HFF-Myc (cell line): ENCODE measurements at regions not wholly inside any gene's neighbourhood (a gene's known extent, or its start where the extent isn't known, plus 50 kb on each side); places are given as distances from the start of the nearest gene placed in this dataset.

Experiments used
- DNase-seq: peaks from one replicate; pipeline ENCODE4 v3.0.0-alpha.2; 2011; ENCODE audit warnings: low read depth; ENCODE audit errors: extremely low read depth
- H3K4me3 ChIP-seq: replicated peaks from 2 replicates; pipeline ENCODE4 v1.5.1; 2011; ENCODE audit warnings: low read depth, mild to moderate bottlenecking, control low read depth, low read length
- TF ChIP-seq, protein P1 (sequence below): IDR thresholded peaks from 2 replicates; pipeline ENCODE4 v1.5.1; 2012; ENCODE audit warnings: mild to moderate bottlenecking, low read depth, low read length, control low read depth; ENCODE audit errors: missing control alignments

DNA sequence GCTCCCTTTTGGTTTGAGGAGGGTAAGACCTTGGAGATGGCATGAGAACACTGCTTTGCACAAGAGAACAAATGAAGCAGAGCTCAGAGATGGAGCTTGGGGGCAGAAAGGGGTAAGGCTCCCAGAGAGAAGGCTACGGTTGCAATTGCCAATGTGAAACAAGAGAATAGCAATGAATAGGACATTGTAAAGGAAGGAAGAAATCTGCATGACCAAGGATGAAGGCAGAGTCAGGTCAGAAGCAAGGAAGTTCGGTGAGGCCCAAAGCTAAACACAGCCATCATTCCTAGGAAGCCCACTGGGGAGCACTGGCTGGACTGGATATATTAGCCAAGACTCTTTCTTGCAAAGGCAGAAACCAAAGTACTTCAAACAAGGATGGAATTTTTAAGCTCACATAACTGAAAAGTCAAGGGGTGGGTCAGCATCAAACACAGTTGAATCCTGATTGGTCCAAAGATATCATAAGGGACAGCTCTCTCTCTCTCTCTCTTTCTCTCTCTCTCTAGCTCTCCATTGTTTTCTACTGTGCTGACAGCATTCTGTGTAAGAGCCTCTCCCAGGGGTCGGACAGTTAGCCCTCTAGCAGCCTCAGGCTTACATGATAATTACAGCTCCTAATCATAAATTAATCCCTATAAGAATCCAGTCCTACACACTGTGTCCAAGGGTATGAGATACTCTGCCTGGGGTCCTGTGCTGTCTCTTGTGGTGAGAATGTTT is 484.3 kb downstream of the SOX6 start:
- H3K4me3 ChIP-seq = no peak overlapping the region
- TF ChIP-seq, protein P1, sequence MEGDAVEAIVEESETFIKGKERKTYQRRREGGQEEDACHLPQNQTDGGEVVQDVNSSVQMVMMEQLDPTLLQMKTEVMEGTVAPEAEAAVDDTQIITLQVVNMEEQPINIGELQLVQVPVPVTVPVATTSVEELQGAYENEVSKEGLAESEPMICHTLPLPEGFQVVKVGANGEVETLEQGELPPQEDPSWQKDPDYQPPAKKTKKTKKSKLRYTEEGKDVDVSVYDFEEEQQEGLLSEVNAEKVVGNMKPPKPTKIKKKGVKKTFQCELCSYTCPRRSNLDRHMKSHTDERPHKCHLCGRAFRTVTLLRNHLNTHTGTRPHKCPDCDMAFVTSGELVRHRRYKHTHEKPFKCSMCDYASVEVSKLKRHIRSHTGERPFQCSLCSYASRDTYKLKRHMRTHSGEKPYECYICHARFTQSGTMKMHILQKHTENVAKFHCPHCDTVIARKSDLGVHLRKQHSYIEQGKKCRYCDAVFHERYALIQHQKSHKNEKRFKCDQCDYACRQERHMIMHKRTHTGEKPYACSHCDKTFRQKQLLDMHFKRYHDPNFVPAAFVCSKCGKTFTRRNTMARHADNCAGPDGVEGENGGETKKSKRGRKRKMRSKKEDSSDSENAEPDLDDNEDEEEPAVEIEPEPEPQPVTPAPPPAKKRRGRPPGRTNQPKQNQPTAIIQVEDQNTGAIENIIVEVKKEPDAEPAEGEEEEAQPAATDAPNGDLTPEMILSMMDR = no peak
- DNase-seq = no peak

DNA sequence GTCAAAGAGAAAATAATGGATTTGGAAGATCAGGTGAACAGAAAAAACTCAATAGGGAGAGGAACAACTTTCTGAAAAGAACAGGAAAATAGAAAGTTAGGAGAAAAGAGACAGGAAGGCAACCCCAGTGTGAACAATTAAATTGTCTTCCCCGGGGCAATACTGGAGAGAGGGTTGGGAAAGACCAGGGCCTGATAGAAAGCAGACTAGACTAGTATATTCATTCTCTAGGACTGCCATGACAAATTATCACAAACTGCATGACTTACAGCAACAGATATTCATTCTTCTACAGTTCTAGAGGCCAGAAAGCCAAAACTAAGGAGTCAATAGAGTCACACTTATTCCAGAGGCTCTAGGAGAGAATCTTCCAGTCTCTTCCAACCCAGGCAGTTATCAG is 482.8 kb downstream of the SOX6 start:
- no peak overlapping the region for H3K4me3 ChIP-seq
- DNase-seq = no peak
- TF ChIP-seq, protein P1 = no peak

DNA sequence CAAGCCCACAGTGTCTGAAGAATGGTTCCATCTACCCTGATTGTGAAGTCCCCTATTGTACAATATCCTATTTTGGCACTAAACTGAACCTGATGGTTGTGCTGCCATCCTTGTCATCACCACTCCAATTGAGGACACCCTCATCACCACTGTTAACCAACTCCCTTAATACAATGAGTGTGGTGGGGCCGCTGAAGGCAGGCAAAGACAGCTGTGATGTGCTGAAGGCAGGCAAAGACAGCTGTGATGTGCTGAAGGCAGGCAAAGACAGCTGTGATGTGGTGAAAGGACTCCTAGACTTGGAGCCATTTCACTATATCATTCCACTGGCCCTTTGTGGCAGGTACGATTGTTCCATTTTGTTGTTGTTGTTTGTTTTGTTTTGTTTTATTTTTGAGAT is 481.6 kb downstream of the SOX6 start:
- TF ChIP-seq, protein P1 = no peak
- DNase-seq = no peak
- no peak overlapping the region for H3K4me3 ChIP-seq

DNA sequence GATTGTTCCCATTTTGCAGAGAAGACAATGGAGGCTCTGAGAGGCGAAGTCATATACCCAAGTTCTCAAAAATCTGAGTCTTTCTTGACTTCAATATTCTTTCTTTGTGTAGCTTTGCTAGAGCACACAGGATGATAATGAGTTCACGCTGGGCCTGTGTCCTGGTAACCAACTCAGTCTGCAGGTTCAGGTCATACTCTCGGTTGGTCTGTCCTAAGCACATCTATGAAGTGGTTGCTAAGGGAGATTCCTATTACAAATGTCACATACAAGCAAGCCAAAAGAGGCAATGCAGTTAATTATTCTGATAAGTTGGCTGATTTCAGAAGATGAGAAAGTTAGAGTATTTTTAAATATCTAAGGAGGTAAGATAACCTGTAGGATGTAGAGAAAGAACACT is 481.0 kb downstream of the SOX6 start:
- TF ChIP-seq, protein P1 = no peak
- H3K4me3 ChIP-seq = no peak overlapping the region
- no peak for DNase-seq

DNA sequence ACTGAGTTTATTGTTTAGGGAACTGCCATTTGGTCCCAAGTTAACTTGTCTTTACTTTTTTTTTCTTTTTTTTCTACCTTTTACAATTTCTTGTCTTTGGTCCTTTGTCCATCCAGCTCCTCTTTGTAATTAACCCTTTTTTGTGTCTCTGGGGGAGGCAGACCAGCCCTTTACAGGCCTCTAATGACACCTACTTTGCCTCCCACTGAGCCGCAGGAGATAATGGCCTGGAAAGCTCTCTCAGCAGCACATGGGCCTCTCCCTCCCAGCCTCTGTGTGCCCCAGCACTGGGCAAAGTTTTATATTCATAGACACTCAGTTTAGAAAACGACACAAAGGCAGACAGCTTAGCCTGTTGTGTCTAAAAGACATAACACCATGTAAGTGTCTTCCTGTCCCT is 480.4 kb downstream of the SOX6 start:
- TF ChIP-seq, protein P1 = no peak
- no peak overlapping the region for H3K4me3 ChIP-seq
- DNase-seq = no peak

DNA sequence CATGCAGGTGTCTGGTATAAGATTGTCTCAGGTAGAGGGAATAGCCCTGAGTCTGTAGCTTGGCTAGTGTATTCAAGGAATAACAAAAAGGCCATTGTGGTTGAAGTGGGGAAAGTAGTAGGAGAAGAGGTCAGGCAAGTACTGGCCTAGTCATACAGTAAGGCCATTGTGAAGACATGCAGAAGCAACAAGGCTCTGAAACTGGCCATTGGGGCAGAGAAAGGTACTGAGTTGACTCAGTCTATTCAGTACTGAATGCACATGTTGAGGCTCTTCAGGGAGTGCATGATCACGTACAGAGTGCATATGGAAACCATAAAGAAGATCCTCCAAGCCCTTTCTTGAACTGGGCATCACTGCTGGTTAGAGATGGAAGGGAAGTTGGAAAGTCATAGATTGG is 477.6 kb downstream of the SOX6 start:
- TF ChIP-seq, protein P1 = no peak
- DNase-seq = no peak
- H3K4me3 ChIP-seq = no peak overlapping the region

DNA sequence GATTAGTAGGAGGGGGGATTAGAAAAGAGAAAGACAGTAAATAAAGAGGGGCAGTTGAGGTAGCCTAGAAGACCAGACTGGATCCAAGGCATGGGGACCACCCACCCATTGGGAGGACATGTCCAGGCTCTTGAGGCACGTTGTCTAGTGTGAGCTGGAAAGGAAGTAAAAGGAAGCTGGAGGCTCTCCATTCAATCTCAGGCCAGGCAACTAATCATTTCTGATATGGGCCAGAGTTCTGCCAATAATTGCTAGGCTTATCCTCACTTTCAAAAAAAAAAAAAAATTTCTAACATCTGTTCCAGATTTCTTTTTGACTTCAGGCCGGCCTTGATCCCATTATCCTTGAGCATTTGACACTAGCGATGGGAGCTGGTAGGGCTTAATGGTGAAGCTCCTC is 476.1 kb downstream of the SOX6 start:
- TF ChIP-seq, protein P1 = no peak
- DNase-seq = no peak
- no peak overlapping the region for H3K4me3 ChIP-seq
